ENCODE measurements at regions not wholly inside any gene's neighbourhood (a gene's known extent, or its start where the extent isn't known, plus 50 kb on each side); places are given as distances from the start of the nearest gene placed in this dataset.
"Not testable (repeated sequence)": the region's sequence is repeated elsewhere in the genome, so short reads cannot be mapped to it uniquely, and the experiment has no call there.

- no peak for DNase-seq (ENCODE audit: low spot score)
- no peak for ATAC-seq
- intact Hi-C loops (cut with DNase I) = no loop called here
These were observed 1340.5 kb downstream of the ROBO1 start for GRCh38 chr3:78427303-78427702.

GRCh38 chr3:78430741-78431140 is 1337.1 kb downstream of the ROBO1 start:
- DNase-seq (ENCODE audit: low spot score) (no peak), ATAC-seq (no peak)
- intact Hi-C loops (cut with DNase I) = no loop called here

DNA sequence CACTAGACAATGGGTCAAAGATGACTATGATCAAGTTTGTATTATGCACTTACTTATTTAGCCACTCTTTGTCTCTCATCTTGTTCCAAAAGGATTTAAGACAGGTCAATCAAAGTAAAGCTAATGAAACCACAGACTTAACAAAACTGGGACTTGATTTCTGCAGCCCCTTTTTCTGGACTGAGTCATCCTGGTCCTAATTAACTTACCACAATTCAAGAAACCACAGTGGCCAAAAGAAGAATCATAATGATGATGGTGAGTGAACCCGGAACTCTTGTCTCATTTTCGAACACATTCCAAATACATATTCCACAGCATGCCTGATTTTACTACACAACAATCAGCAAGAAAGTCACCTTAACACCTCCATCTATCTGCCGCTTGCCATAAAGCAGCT is 1333.0 kb downstream of the ROBO1 start:
- intact Hi-C loops (cut with DNase I) = no loop called here
- DNase-seq (ENCODE audit: low spot score) = no peak
- ATAC-seq = no peak

DNA sequence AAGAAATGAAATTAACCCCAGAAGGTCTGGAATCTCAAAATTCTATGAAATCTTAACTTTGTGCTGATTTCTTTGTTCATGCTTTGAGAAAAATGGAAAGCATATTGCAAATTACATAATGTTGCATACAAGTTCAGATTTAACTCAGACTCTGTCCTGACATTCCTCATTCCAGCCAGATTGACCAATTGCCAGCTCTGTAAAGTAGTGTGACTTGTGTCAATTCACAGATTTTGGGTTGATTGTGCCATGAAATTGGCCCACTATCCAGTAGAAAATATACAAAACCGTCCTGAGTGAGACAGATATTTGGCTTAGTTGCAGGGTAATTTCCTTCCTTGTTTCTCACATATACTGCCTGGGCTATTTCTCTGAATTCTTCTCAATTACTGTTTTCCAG is 1312.6 kb downstream of the ROBO1 start:
- ATAC-seq (no peak), DNase-seq (ENCODE audit: low spot score) (no peak)
- intact Hi-C loops (cut with DNase I) = no loop called here

- DNase-seq (ENCODE audit: low spot score) = no peak
- intact Hi-C loops (cut with DNase I) = no loop called here
- no peak for ATAC-seq
These were observed 1311.9 kb downstream of the ROBO1 start for GRCh38 chr3:78455712-78456433.

GRCh38 chr3:78459796-78460195 is 1308.0 kb downstream of the ROBO1 start:
- intact Hi-C loops (cut with DNase I) = no loop called here
- no peak for ATAC-seq
- no peak for DNase-seq (ENCODE audit: low spot score)

- DNase-seq (ENCODE audit: low spot score) (no peak), ATAC-seq (no peak)
- intact Hi-C loops (cut with DNase I) = no loop called here
These were observed 1305.8 kb downstream of the ROBO1 start for GRCh38 chr3:78462021-78462420.

DNA sequence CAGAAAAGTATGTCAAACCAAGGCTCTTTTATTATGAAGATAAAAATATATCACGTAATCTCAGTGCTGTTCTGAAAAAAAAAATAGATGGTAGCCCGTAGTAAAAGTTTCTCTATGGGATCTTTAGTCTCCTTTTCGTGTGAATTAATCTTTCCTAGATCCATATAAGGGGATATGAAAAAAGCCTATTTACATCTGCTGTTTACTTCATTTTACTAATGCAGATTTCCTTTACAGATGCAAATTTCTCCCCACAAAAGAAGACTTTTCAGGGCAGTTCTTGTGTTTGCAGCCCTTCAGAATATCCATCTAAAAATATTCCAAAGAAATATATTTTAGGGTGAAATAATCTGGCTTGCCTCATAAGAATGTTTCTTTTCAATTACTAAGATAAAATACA is 1291.7 kb downstream of the ROBO1 start:
- no peak for DNase-seq (ENCODE audit: low spot score)
- no peak for ATAC-seq
- intact Hi-C loops (cut with DNase I) = loop anchor here (5.0 kb wide), 1 partner anchor 584 kb away; no protein-coding TSS in a partner anchor

- ATAC-seq = no peak
- intact Hi-C loops (cut with DNase I) = no loop called here
- no peak for DNase-seq (ENCODE audit: low spot score)
These were observed 1286.7 kb downstream of the ROBO1 start for GRCh38 chr3:78481050-78481449.

DNA sequence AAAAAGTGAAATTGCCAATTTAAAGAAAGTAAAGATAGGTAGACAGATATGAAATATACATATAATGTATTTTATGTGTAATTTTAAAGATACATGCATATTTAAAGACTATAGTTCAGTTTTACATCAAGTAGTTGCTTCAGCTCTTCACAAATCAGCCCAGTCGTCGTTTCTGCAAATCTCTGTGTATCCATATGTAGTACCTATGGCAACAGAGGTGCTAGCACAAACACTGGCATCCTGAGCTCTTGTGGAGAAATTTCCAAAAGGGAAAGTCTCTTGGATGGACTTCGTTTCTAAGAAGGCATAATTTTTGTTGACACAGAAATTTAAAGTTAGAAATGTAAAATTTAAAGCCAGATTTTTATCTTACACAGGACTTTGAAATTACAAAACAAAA is 1284.7 kb downstream of the ROBO1 start:
- ATAC-seq = no peak
- no peak for DNase-seq (ENCODE audit: low spot score)

DNA sequence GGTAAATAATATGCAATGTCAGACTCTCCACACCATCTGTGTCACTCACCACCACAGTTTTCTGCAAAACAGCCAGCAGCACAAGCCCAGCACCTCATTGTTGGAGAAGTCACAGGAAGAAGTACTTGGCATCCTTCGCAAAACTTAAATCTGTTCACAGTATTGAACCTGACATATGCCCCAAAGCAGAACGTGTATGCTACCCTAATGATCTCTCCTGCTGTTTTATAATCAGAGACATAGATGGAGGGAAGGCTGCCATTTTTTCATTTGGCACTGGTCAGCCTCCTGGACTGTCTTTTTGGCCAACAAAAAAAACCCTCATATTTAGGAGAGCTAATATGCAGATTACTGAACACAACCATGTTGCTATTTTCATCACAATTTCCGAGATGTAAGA is 1272.9 kb downstream of the ROBO1 start:
- ATAC-seq (no peak), DNase-seq (ENCODE audit: low spot score) (no peak)
- intact Hi-C loops (cut with DNase I) = no loop called here

More for the DNA sequence above, 1284.7 kb downstream of the ROBO1 start:
- intact Hi-C loops (cut with DNase I) = no loop called here

DNA sequence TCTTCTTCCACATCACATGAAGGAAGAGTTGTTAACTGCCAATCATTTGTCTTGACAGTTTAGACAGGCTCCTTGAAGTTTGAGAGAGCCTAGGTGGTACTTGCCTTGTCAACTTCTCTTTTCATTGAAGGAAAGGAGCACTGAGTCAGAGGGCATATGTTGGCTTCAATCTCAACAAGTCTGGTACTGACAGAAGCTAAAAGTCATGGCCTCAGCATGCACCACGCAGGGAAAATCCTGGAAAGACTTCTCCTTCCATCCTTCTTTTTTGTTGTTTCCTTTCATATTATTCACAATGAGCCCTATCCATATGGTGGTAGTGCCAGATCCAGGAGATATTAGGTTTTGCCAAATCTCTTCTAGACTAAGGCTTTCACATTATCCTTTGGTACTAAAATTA is 1272.5 kb downstream of the ROBO1 start:
- DNase-seq (ENCODE audit: low spot score) = no peak
- ATAC-seq = no peak

DNA sequence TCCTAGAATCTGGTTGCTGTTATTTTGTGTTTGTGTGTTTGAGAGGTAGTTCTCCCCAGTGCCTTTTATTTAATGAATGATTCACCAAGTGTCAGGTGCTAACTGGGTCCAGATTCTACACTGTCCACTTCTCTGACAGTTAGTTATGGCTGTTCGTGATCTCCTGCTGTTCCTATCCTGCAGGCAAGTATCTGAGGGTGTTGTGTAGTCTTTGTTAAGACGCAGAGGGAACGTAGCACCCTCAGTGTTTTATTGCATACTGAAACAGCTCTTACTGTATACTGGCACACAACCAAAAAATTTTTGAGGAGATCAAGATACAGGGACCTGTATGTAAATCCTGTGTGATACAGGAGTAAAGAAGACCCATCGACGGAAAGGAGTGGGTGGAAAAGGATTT is 1271.3 kb downstream of the ROBO1 start:
- intact Hi-C loops (cut with DNase I) = no loop called here
- no peak for ATAC-seq
- DNase-seq (ENCODE audit: low spot score) = no peak

More for the DNA sequence above, 1272.5 kb downstream of the ROBO1 start:
- intact Hi-C loops (cut with DNase I) = no loop called here

DNA sequence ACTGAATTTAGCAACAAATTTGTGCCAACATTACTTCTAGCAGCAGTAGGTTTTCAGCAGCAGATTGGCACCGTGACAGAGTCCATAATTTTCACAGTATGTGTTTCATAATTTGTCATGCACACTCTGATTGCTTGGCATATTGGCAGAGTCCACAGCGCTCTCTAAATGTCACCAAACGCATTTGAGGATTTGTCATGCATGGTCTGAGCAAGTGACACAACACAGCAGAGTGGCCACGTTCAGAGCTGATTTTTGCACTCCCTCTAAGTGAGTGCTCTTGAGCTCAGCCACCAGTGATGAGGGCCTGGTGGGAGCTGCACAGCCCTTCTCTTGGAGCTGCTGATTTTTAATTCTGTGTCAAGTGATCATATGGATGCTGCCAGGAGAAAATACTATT is 1270.8 kb downstream of the ROBO1 start:
- intact Hi-C loops (cut with DNase I) = no loop called here
- peak; percentile 34 for ATAC-seq
- DNase-seq (ENCODE audit: low spot score) = no peak

GRCh38 chr3:78497767-78498166 is 1270.0 kb downstream of the ROBO1 start:
- DNase-seq (ENCODE audit: low spot score) (no peak), ATAC-seq (peak; percentile 66)
- intact Hi-C loops (cut with DNase I) = no loop called here

DNA sequence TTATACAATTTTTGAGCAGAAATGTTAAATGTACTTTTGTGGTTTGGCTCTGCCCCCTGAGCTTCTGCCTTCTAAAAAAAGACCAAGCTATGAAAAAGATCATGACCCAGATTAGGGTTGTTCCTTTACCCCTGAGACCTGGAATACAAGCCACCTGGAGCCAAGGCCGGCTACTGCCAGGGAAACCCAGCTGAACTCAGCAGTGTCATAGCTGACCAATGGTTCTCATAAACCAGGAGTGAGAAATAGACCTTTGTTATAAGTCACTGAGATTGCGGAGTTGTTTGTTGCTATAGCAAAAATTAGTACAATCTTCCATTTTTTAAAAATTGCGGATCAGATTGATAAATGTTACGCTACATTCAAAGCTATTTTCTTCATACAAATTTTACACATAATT is 1261.7 kb downstream of the ROBO1 start:
- DNase-seq (ENCODE audit: low spot score) = no peak
- ATAC-seq = no peak
- intact Hi-C loops (cut with DNase I) = no loop called here

DNA sequence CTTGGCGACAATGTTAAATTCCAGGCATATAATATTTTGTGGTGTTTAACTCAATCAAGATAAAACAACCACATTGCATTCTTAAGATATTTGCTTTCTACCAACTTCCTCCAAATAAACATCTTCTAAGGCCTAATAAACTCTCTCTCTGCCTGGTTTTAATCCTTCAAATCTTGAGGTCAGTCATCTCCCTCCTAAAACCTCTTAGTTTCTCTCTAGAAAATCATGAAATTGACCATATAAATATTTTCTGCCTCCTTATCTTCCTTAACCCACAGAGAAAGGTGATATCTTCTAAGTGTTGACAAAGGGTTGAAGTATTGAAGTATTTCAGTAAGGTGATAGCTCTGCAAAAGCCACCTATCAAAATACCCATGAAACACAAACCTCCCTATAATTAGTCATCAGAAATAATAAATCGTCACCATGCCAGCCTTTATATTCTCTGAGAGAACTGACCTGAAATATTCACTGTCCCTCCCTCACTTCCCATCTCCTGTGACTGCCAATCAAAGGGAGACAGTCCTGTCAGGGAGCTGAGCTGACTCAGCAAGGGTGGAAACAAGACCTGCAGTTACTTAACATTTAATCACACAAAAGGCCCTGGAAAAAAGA is 1261.1 kb downstream of the ROBO1 start:
- intact Hi-C loops (cut with DNase I) = no loop called here
- ATAC-seq (no peak), DNase-seq (ENCODE audit: low spot score) (no peak)

DNA sequence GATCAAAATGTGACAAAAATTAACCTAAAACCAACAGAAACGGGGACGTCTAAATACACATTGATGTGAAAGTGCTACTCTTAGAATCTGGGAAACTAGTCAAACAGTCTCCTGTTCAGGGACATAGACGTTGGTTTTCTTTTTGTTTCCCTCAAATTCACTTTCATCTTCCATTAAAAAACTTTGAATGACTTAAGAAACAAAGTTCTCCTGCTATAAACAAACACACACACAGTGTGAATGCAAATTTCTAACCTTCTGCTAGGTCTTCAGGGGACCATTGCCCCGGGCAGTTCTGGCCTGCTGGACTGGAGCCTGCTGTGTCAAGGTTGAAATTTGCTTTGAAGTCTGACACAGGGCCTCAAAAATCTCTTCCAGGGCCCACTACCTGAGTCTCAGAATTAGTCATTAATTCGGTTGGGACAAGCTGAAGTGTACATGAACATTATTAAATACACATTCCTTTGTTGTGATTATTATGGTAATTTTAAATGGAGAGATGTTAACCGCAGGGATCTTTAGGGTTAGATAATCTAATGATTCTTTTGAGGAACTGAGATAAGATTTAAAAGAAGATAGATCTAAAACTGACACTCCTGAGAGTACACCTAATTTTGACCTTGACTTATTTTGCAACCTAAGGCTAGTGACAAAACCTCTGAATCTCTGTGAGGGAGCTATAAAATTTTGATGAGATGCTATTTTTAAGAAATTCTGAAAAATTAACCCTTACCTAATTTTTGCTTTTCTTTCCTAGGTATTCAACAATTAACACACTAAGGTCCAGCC is 1260.4 kb downstream of the ROBO1 start:
- ATAC-seq (no peak), DNase-seq (ENCODE audit: low spot score) (no peak)
- intact Hi-C loops (cut with DNase I) = no loop called here

DNA sequence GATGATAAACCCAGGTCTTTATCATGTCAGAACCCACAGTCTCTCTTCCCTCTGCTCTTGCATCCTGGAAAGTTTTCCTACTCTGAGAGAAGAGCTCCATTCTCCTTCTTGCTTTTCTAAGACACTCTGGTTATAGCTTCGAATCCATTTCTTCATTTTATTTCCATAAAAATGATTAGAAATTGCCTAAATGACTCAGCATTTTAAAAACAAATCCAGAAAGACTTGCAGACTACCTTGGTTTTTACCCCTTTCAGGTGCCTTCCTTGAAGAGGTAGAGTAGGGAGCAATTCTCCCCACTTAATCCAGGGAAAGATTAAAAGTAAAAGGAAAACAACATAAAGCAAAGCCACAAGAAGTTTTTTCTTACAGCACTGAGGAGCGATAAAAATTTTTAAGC is 1256.0 kb downstream of the ROBO1 start:
- intact Hi-C loops (cut with DNase I) = no loop called here
- ATAC-seq = no peak

GRCh38 chr3:78512786-78513185 is 1255.0 kb downstream of the ROBO1 start:
- ATAC-seq; intact Hi-C loops (cut with DNase I); DNase-seq (ENCODE audit: low spot score): not testable (repeated sequence)

More for the DNA sequence above, 1256.0 kb downstream of the ROBO1 start:
- DNase-seq (ENCODE audit: low spot score) = no peak

All from sciatic nerve (tissue), 2 donors.